GM21619 (cell line): ENCODE measurements at regions not wholly inside any gene's neighbourhood (a gene's known extent, or its start where the extent isn't known, plus 50 kb on each side); places are given as distances from the start of the nearest gene placed in this dataset.

ENCODE experiments used
- ATAC-seq: cut with Tn5 transposase; IDR thresholded peaks from one replicate; pipeline ENCODE4 v1.9.1; 2021; ENCODE audit not compliant: unreplicated experiment

- ATAC-seq, result no peak
These were observed 207.0 kb upstream of the CCDC68 start for GRCh38 chr18:55166260-55166598.

GRCh38 chr18:55163550-55163949, 204.3 kb upstream of the CCDC68 start:
- no peak for ATAC-seq

GRCh38 chr18:55161916-55162315, 202.7 kb upstream of the CCDC68 start:
- ATAC-seq, result no peak

GRCh38 chr18:55159027-55159426, 199.8 kb upstream of the CCDC68 start:
- ATAC-seq, result no peak

- ATAC-seq, result no peak
These were observed 199.3 kb upstream of the CCDC68 start for GRCh38 chr18:55158570-55158969.

- no peak for ATAC-seq
These were observed 194.1 kb upstream of the CCDC68 start for GRCh38 chr18:55153346-55153745.

GRCh38 chr18:55152801-55153200, 193.5 kb upstream of the CCDC68 start:
- ATAC-seq, result no peak

- ATAC-seq, result no peak
These were observed 190.7 kb upstream of the CCDC68 start for GRCh38 chr18:55149994-55150393.

GRCh38 chr18:55147791-55148190, 188.5 kb upstream of the CCDC68 start:
- ATAC-seq, result no peak

- ATAC-seq, result no peak
These were observed 185.1 kb upstream of the CCDC68 start for GRCh38 chr18:55144193-55144930.

- ATAC-seq, result no peak
These were observed 183.1 kb upstream of the CCDC68 start for GRCh38 chr18:55142410-55142809.

GRCh38 chr18:55141318-55141717, 182.1 kb upstream of the CCDC68 start:
- no peak for ATAC-seq

- no peak for ATAC-seq
These were observed 180.6 kb upstream of the CCDC68 start for GRCh38 chr18:55139836-55140235.

GRCh38 chr18:55139307-55139706, 180.0 kb upstream of the CCDC68 start:
- ATAC-seq, result no peak

GRCh38 chr18:55138401-55138800, 179.1 kb upstream of the CCDC68 start:
- ATAC-seq, result no peak

- no peak for ATAC-seq
These were observed 178.3 kb upstream of the CCDC68 start for GRCh38 chr18:55137602-55138001.

GRCh38 chr18:55136864-55137263, 177.6 kb upstream of the CCDC68 start:
- no peak for ATAC-seq

- ATAC-seq, result no peak
These were observed 177.0 kb upstream of the CCDC68 start for GRCh38 chr18:55136258-55136657.

- ATAC-seq, result no peak
These were observed 174.1 kb upstream of the CCDC68 start for GRCh38 chr18:55133378-55133777.

GRCh38 chr18:55128437-55128836, 169.2 kb upstream of the CCDC68 start:
- no peak for ATAC-seq

- no peak for ATAC-seq
These were observed 165.0 kb upstream of the CCDC68 start for GRCh38 chr18:55124078-55124763.

GRCh38 chr18:55123361-55123760, 164.1 kb upstream of the CCDC68 start:
- no peak for ATAC-seq
